ENCODE measurements at regions not wholly inside any gene's neighbourhood (a gene's known extent, or its start where the extent isn't known, plus 50 kb on each side); places are given as distances from the start of the nearest gene placed in this dataset.

- no peak overlapping the region for H3K4me3 ChIP-seq (ENCODE audit: insufficient read depth, low read depth, low read length)
- H3K9me3 ChIP-seq (ENCODE audit: control insufficient read depth, insufficient read depth, low read length): no peaks in the 10 kb centered on the region
- ATAC-seq (ENCODE audit: low read depth) (no peak), DNase-seq (no peak)
- H2BK120ac ChIP-seq (ENCODE audit: low read depth, low read length): no peak overlapping the region
- H2AK5ac ChIP-seq (ENCODE audit: low read depth, low read length): no peak overlapping the region
- no peak overlapping the region for H3K9ac ChIP-seq (ENCODE audit: low read depth, low read length)
- dilution Hi-C loops (cut with HindIII; ENCODE audit: low sequenced_read_pairs, unreplicated experiment): no loop called here
- peak overlapping the region; percentile 57; the same call in 1 of the 2 replicates for H3K18ac ChIP-seq (ENCODE audit: low read depth, low read length)
- intact Hi-C loops (cut with micrococcal nuclease): loop anchor here (5.0 kb wide), 1 partner anchor 90 kb away; no protein-coding TSS in a partner anchor
- no peak overlapping the region for H2BK20ac ChIP-seq (ENCODE audit: low read depth, low read length)
- no peak overlapping the region for H3K23ac ChIP-seq (ENCODE audit: low read depth, low read length)
- no peaks in the 10 kb centered on the region for H3K27me3 ChIP-seq (ENCODE audit: control insufficient read depth, insufficient read depth, low read length)
- BruUV-seq (replicated peaks): no TSS peak
- H3K4ac ChIP-seq (ENCODE audit: low read depth, low read length): no peak overlapping the region
- H2BK15ac ChIP-seq (ENCODE audit: low read depth, low read length): no peak overlapping the region
- no peak overlapping the region for H3K27ac ChIP-seq (ENCODE audit: insufficient read depth, low read length)
- H3K9me1 ChIP-seq (ENCODE audit: insufficient read depth, low read length): no peaks in the 10 kb centered on the region
- peak; percentile 67 for TF ChIP-seq MAFK (IDR thresholded peaks at IDR 0.05; ENCODE audit: low read depth, low read length)
- TF ChIP-seq RCOR1 (IDR thresholded peaks at IDR 0.05; ENCODE audit: insufficient replicate concordance, low read length): no peak
- no peak for TF ChIP-seq CEBPB (IDR thresholded peaks at IDR 0.05; ENCODE audit: low read depth, low read length)
- H4K5ac ChIP-seq (ENCODE audit: low read depth, low read length): no peak overlapping the region
- H3K36me3 ChIP-seq (ENCODE audit: control insufficient read depth, insufficient read depth, low read length): no peaks in the 10 kb centered on the region
- no peak overlapping the region for H3K4me2 ChIP-seq (ENCODE audit: low read depth, low read length)
- no peak overlapping the region for H2AK9ac ChIP-seq (replicated peaks; ENCODE audit: low read depth, low read length, poor library complexity)
- H3K14ac ChIP-seq (replicated peaks; ENCODE audit: low read depth, low read length): no peak overlapping the region
- no peak overlapping the region for H2BK5ac ChIP-seq (ENCODE audit: low read depth, low read length, poor library complexity, severe bottlenecking)
- H4K91ac ChIP-seq (ENCODE audit: insufficient read depth, low read depth, low read length): no peak overlapping the region
- H3K79me1 ChIP-seq (ENCODE audit: low read depth in 1 of 2, low read length in 2 of 2): no peaks in the 10 kb centered on the region
- POLR2A ChIA-PET (ENCODE audit: unreplicated experiment): no interaction called here
- peaks cover 16% of the 10 kb centered on the region for H3K4me1 ChIP-seq (ENCODE audit: control insufficient read depth, insufficient read depth, low read length)
- no peaks in the 10 kb centered on the region for H4K20me1 ChIP-seq (ENCODE audit: insufficient read depth, low read length)
- H4K8ac ChIP-seq (ENCODE audit: low read depth in 2 of 2, low read length in 2 of 2): no peak overlapping the region
- in situ Hi-C loops (cut with MboI; ENCODE audit: low sequenced_read_pairs): no loop called here
- H2AFZ ChIP-seq (replicated peaks; ENCODE audit: low read length, poor library complexity): no peak overlapping the region
- CTCF ChIA-PET: interaction anchor here (1.2 kb wide), 1 partner anchor 115 kb away, joined by 4 read pairs; no protein-coding TSS in a partner anchor
- no peak overlapping the region for H3K56ac ChIP-seq (ENCODE audit: extremely low read depth, insufficient read depth, low read length)
Observed at GRCh38 chr9:86602715-86603114, 248.5 kb upstream of the TUT7 start.
